DOHH2 (cell line): ENCODE measurements at regions not wholly inside any gene's neighbourhood (a gene's known extent, or its start where the extent isn't known, plus 50 kb on each side); places are given as distances from the start of the nearest gene placed in this dataset.

Source experiments
- H3F3A ChIP-seq: fragments of 200-600 bp; sonication (generic), shearing (Covaris generic); 2 replicates; pipeline ENCODE4 v1.6.0; 2016; ENCODE audit warnings: antibody characterized with exemption, mild to moderate bottlenecking; ENCODE audit not compliant: control insufficient read depth, insufficient read depth
- H3K27ac ChIP-seq: fragments of 200-600 bp; sonication (generic); 2 replicates; pipeline ENCODE4 v1.5.1; 2014; ENCODE audit warnings: low read depth, mild to moderate bottlenecking, low read length, moderate library complexity
- H3K27me3 ChIP-seq: fragments of 200-600 bp; sonication (generic); 2 replicates; pipeline ENCODE4 v1.6.1; 2014; ENCODE audit warnings: mild to moderate bottlenecking, low read length, mixed read lengths; ENCODE audit not compliant: control insufficient read depth
- H3K36me3 ChIP-seq: fragments of 200-600 bp; sonication (generic); 2 replicates; pipeline ENCODE4 v1.6.1; 2014; ENCODE audit warnings: mild to moderate bottlenecking, low read length, moderate library complexity, mixed read lengths; ENCODE audit not compliant: control insufficient read depth
- H3K4me1 ChIP-seq: fragments of 200-600 bp; sonication (generic); 2 replicates; pipeline ENCODE4 v1.6.1; 2014; ENCODE audit warnings: mild to moderate bottlenecking, low read length, mixed read lengths; ENCODE audit not compliant: control insufficient read depth
- H3K4me2 ChIP-seq: fragments of 200-600 bp; sonication (generic); 2 replicates; pipeline ENCODE4 v1.6.0; 2014; ENCODE audit warnings: mild to moderate bottlenecking, low read length, moderate library complexity
- H3K4me3 ChIP-seq: fragments of 200-600 bp; sonication (generic); 2 replicates; pipeline ENCODE4 v1.5.1; 2014; ENCODE audit warnings: mild to moderate bottlenecking, low read length, mixed read lengths
- H3K79me2 ChIP-seq: fragments of 200-600 bp; sonication (generic); 2 replicates; pipeline ENCODE4 v1.6.1; 2014; ENCODE audit warnings: mild to moderate bottlenecking, low read length, mixed read lengths; ENCODE audit not compliant: control insufficient read depth
- H3K9me2 ChIP-seq: fragments of 200-600 bp; sonication (generic); replicated peaks from 2 replicates; pipeline ENCODE4 v1.6.1; 2014; ENCODE audit warnings: mild to moderate bottlenecking, low read length, mixed read lengths; ENCODE audit not compliant: control insufficient read depth
- H3K9me3 ChIP-seq: fragments of 200-600 bp; sonication (generic); 2 replicates; pipeline ENCODE4 v1.6.1; 2014; ENCODE audit warnings: antibody characterized with exemption, low read length, mixed read lengths; ENCODE audit not compliant: control insufficient read depth, insufficient read depth
- H4K20me1 ChIP-seq: fragments of 200-600 bp; sonication (generic); 2 replicates; pipeline ENCODE4 v1.6.0; 2014; ENCODE audit warnings: low read depth, mild to moderate bottlenecking, antibody characterized with exemption, low read length, moderate library complexity; ENCODE audit not compliant: control insufficient read depth, insufficient read depth
- CTCF ChIP-seq: fragments of 200-600 bp; sonication (generic); IDR thresholded peaks from one replicate; pipeline ENCODE4 v1.5.1; 2014; ENCODE audit warnings: antibody characterized with exemption, mild to moderate bottlenecking, low read depth, low read length; ENCODE audit not compliant: poor library complexity, severe bottlenecking
- EZH2phosphoT487 ChIP-seq: fragments of 200-600 bp; sonication (generic); IDR thresholded peaks from 2 replicates; pipeline ENCODE4 v1.6.1; 2017; ENCODE audit warnings: borderline replicate concordance, mild to moderate bottlenecking, antibody characterized with exemption, low read length, moderate library complexity, mixed read lengths

- Histone ChIP-seq H3K4me3 (no peak overlapping the region), H3K79me2 (no peaks in the 10 kb centered on the region), H3K9me2 (no peaks in the 10 kb centered on the region), H3K4me1 (no peaks in the 10 kb centered on the region), H3K36me3 (no peaks in the 10 kb centered on the region), H3K9me3 (no peaks in the 10 kb centered on the region), H3K27ac (no peak overlapping the region), H4K20me1 (no peaks in the 10 kb centered on the region), H3F3A (no peaks in the 10 kb centered on the region), H3K27me3 (no peaks in the 10 kb centered on the region), H3K4me2 (no peak overlapping the region)
- TF ChIP-seq CTCF, result no peak
- TF ChIP-seq EZH2phosphoT487, result no peak
These were observed 381.9 kb downstream of the COL11A1 start for GRCh38 chr1:102726417-102726816.

DNA sequence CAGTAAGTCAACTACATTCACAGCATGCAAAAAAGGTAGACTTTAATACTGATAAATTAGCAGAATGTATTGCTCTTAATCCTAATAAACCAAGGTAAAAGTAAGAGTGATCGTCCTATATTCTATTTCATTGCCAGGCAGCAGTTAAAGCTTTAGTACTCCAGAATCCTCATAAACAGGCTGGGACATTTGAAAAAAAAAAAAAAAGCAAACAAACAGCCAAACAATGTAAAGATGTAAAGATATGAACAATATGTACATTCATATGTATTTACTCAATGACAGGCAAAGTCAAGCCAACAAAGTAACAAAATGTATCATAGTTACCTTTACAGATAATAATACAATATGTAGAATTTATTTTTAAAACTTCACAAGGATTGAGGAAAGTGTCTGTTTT lies 383.6 kb downstream of the COL11A1 start:
- Histone ChIP-seq H3K4me1 (no peaks in the 10 kb centered on the region), H4K20me1 (no peaks in the 10 kb centered on the region), H3K9me2 (no peaks in the 10 kb centered on the region), H3K36me3 (no peaks in the 10 kb centered on the region), H3K4me3 (no peak overlapping the region), H3K4me2 (no peak overlapping the region), H3K27ac (no peak overlapping the region), H3K27me3 (no peaks in the 10 kb centered on the region), H3K9me3 (no peaks in the 10 kb centered on the region), H3K79me2 (no peaks in the 10 kb centered on the region), H3F3A (no peaks in the 10 kb centered on the region)
- TF ChIP-seq EZH2phosphoT487, result no peak
- no peak for TF ChIP-seq CTCF

DNA sequence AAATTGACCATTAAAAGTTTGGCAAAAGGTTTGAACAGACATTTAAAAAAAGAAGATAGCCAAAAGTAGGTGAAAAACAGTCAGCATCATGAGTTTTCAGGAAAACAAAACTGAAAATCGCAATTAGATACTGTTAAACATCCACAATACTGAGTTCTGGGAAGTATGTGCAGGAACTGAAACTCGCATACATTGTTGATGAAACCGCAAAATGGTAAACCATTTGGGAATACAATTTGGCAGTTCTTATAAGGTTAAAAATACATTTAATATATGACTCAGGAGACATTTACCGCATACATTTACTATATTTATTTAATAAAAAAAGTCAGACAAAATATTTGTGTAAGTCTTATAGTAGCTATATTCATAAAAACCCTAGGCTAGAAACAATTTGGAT lies 393.2 kb downstream of the COL11A1 start:
- Histone ChIP-seq H3K9me3 (no peaks in the 10 kb centered on the region), H3K79me2 (no peaks in the 10 kb centered on the region), H3K4me3 (no peak overlapping the region), H3K27ac (no peak overlapping the region), H4K20me1 (no peaks in the 10 kb centered on the region), H3K4me1 (no peaks in the 10 kb centered on the region), H3K9me2 (no peaks in the 10 kb centered on the region), H3K27me3 (no peaks in the 10 kb centered on the region), H3K36me3 (no peaks in the 10 kb centered on the region), H3F3A (no peaks in the 10 kb centered on the region), H3K4me2 (no peak overlapping the region)
- TF ChIP-seq EZH2phosphoT487 (no peak), CTCF (no peak)

DNA sequence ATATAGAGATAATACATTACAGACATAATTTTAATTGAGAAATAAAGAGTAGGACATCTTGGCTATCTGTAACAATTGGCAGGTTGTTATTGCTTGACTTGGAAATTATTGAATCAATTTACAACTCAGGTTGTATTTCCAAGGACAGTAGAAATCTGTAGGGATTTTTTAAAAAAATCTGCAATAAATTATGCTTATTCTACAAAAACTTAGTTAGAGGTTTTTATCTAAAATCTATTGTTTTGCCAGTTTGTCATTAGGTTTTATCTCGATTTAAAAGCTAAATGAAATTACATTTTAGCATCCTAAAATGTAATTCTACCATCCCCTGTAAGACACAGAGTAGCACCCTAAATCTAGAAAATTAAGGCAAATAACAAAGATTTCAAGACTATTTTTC lies 408.8 kb downstream of the COL11A1 start:
- Histone ChIP-seq H3K9me3 (no peaks in the 10 kb centered on the region), H3K27me3 (no peaks in the 10 kb centered on the region), H3K27ac (no peak overlapping the region), H3F3A (no peaks in the 10 kb centered on the region), H3K36me3 (no peaks in the 10 kb centered on the region), H3K79me2 (no peaks in the 10 kb centered on the region), H3K4me3 (no peak overlapping the region), H3K4me2 (no peak overlapping the region), H3K9me2 (no peaks in the 10 kb centered on the region), H4K20me1 (no peaks in the 10 kb centered on the region), H3K4me1 (no peaks in the 10 kb centered on the region)
- TF ChIP-seq EZH2phosphoT487, result no peak
- TF ChIP-seq CTCF, result no peak
